Body of pancreas (tissue), 4 donors: ENCODE measurements at regions not wholly inside any gene's neighbourhood (a gene's known extent, or its start where the extent isn't known, plus 50 kb on each side); places are given as distances from the start of the nearest gene placed in this dataset.

ENCODE experiments used
- ATAC-seq: fragments of 150-250 bp; one replicate; pipeline ENCODE4 v1.9.1; 2016
- DNase-seq, 4 donors: peaks; one replicate each; pipeline ENCODE4 v3.0.0-alpha.2; 2019
- H3K27ac ChIP-seq, 4 donors: fragments of 200-600 bp; sonication (generic); 1 replicate in 3 of 4; 2 replicates in 1 of 4; pipeline versions ENCODE4 v1.5.1 to v1.6.1; 2016 to 2019; ENCODE audit warnings: mild to moderate bottlenecking in 1 of 4, mixed read lengths in 1 of 4, moderate library complexity in 1 of 4
- H3K27me3 ChIP-seq, 2 donors: fragments of 200-600 bp; sonication (generic); one replicate each; pipeline ENCODE4 v1.6.0; 2016; ENCODE audit warnings: mild to moderate bottlenecking in 1 of 2
- H3K36me3 ChIP-seq, 2 donors: fragments of 200-600 bp; sonication (generic); replicated peaks in 1 of 2; 2 replicates each; pipeline ENCODE4 v1.5.1; 2016; ENCODE audit warnings: low read depth in 2 of 2; ENCODE audit not compliant: insufficient read depth in 1 of 2
- H3K4me1 ChIP-seq: fragments of 200-600 bp; sonication (generic); one replicate; pipeline ENCODE4 v1.6.0; 2016
- H3K4me3 ChIP-seq, 2 donors: fragments of 200-600 bp; sonication (generic); 1 replicate in 1 of 2; 2 replicates in 1 of 2; pipeline ENCODE4 v1.5.1; 2016 to 2019
- H3K9me3 ChIP-seq, 3 donors: fragments of 200-600 bp; sonication (generic); 1 replicate in 2 of 3; 2 replicates in 1 of 3; pipeline ENCODE4 v1.5.1; 2016
- CTCF ChIP-seq, 7 experiments: fragments of 450-650 bp in 4 of 7; fragments of 200-600 bp in 3 of 7; sonication (generic) in 3 of 7; IDR thresholded peaks; one replicate each; pipeline ENCODE4 v1.5.1; 2016 to 2019; ENCODE audit warnings: antibody characterized with exemption in 7 of 7
- POLR2A ChIP-seq, 3 donors: fragments of 450-650 bp; IDR thresholded peaks; one replicate each; pipeline ENCODE4 v1.6.1; 2016; ENCODE audit warnings: antibody characterized with exemption in 3 of 3, mild to moderate bottlenecking in 2 of 3
- WGBS, 2 donors: methylation state at CpG; one replicate each; pipeline ENCODE4 v1.1.5; 2017; 5-methylcytosine and 5-hydroxymethylcytosine counted together
- intact Hi-C: fragments of 100-400 bp; cut with DNase I; formaldehyde crosslinking; loops from one replicate; pipeline ENCODE4 v1.15.1; 2023

- H3K36me3 ChIP-seq = no peaks in the 10 kb centered on the region
Observed at GRCh38 chr13:74920361-74920760, 561.6 kb downstream of the TBC1D4 start.

DNA sequence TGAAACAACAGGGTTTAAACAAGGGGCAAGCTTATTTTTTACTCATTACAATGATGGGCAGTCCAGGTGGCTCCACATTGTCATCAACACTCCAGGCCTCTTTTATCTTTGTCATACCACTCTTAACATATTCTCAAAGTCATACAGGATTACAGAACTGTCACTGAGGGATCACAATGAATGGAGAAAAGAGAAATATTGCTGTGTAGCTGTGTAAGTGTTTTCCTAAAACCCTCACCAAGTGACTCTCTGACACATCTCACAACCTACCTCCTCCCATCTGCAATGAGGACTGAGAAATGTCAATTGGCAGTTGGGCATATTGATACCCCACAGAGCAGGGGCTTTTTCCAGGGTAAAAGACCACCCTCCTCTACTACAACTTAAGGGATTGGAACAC lies 562.1 kb downstream of the TBC1D4 start:
- Histone ChIP-seq H3K9me3 (peaks cover 0 to 5% (median 0%) of the 10 kb centered on the region in 3 donors), H3K4me1 (no peaks in the 10 kb centered on the region), H3K27me3 (no peaks in the 10 kb centered on the region), H3K4me3 (no peak overlapping the region), H3K27ac (no peak overlapping the region), H3K36me3 (no peaks in the 10 kb centered on the region)
- intact Hi-C loops = no loop called here
- ATAC-seq (no peak), DNase-seq (no peak)
- TF ChIP-seq CTCF (IDR thresholded peaks at IDR 0.05) = no peak
- TF ChIP-seq POLR2A (IDR thresholded peaks at IDR 0.05) = no peak

More at GRCh38 chr13:74920361-74920760, 561.6 kb downstream of the TBC1D4 start:
- Histone ChIP-seq H3K4me1 (no peaks in the 10 kb centered on the region), H3K9me3 (peaks cover 0 to 5% (median 0%) of the 10 kb centered on the region in 3 donors), H3K27me3 (no peaks in the 10 kb centered on the region), H3K4me3 (no peak overlapping the region), H3K27ac (no peak overlapping the region)
- 43 to 50% methylated on average over 4 of the region's 4 CpGs for WGBS, 2 donors
- DNase-seq (no peak), ATAC-seq (no peak)
- no peak for TF ChIP-seq POLR2A (IDR thresholded peaks at IDR 0.05)
- no peak for TF ChIP-seq CTCF (IDR thresholded peaks at IDR 0.05)
- intact Hi-C loops = no loop called here

- Histone ChIP-seq H3K27ac (no peak overlapping the region), H3K27me3 (no peaks in the 10 kb centered on the region), H3K36me3 (no peaks in the 10 kb centered on the region), H3K9me3 (no peaks in the 10 kb centered on the region), H3K4me3 (no peak overlapping the region), H3K4me1 (no peaks in the 10 kb centered on the region)
- DNase-seq (no peak), ATAC-seq (no peak)
- intact Hi-C loops = no loop called here
- WGBS, 2 donors = 55 to 56% methylated on average over 2 of the region's 2 CpGs
- TF ChIP-seq POLR2A (IDR thresholded peaks at IDR 0.05) = no peak
- no peak for TF ChIP-seq CTCF (IDR thresholded peaks at IDR 0.05)
Observed at GRCh38 chr13:74912898-74913297, 569.1 kb downstream of the TBC1D4 start.

DNA sequence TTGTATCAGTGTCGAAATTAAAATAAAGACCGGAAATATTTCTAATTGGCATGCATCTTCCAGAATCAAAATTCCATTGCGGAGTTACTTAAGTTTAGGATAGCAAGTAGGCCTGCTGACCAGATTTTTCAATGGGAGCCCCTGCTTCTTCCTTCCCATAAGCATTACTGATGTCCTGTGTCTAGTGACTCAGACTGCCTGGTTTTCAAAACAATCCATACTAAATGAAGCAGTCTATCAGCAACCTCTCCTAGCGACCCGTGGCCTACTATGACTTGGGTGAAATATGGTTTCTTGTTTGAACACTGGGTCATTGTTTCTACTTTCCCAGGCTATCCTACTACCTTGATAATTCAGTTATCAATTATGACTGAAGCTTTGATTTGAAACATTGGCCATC lies 571.6 kb downstream of the TBC1D4 start:
- 54 to 58% methylated on average over 5 of the region's 5 CpGs for WGBS, 2 donors
- Histone ChIP-seq H3K27ac (no peak overlapping the region), H3K27me3 (no peaks in the 10 kb centered on the region), H3K9me3 (no peaks in the 10 kb centered on the region), H3K4me3 (no peak overlapping the region), H3K4me1 (no peaks in the 10 kb centered on the region), H3K36me3 (no peaks in the 10 kb centered on the region)
- ATAC-seq (no peak), DNase-seq (no peak)
- TF ChIP-seq POLR2A (IDR thresholded peaks at IDR 0.05) = no peak
- TF ChIP-seq CTCF (IDR thresholded peaks at IDR 0.05) = no peak
- intact Hi-C loops = no loop called here

- no peaks in the 10 kb centered on the region for H3K9me3 ChIP-seq
- no peaks in the 10 kb centered on the region for H3K36me3 ChIP-seq
- 56 to 71% methylated on average over 5 of the region's 5 CpGs for WGBS, 2 donors
- H3K4me3 ChIP-seq = no peak overlapping the region
- no peak for ATAC-seq
- H3K4me1 ChIP-seq = no peaks in the 10 kb centered on the region
- no peaks in the 10 kb centered on the region for H3K27me3 ChIP-seq
- no peak overlapping the region for H3K27ac ChIP-seq
- intact Hi-C loops = no loop called here
- no peak for TF ChIP-seq POLR2A (IDR thresholded peaks at IDR 0.05)
- no peak for TF ChIP-seq CTCF (IDR thresholded peaks at IDR 0.05)
- DNase-seq = no peak
Observed at GRCh38 chr13:74907788-74908187, 574.2 kb downstream of the TBC1D4 start.
